GM12873 (cell line): ENCODE measurements at regions not wholly inside any gene's neighbourhood (a gene's known extent, or its start where the extent isn't known, plus 50 kb on each side); places are given as distances from the start of the nearest gene placed in this dataset.

Experiments
- TF ChIP-seq, protein P1 (sequence below): IDR thresholded peaks from 2 replicates; pipeline ENCODE4 v1.5.1; 2012; ENCODE audit warnings: low read depth, mild to moderate bottlenecking, moderate library complexity, low read length, control low read depth; ENCODE audit not compliant: insufficient read depth; ENCODE audit errors: missing control alignments

DNA sequence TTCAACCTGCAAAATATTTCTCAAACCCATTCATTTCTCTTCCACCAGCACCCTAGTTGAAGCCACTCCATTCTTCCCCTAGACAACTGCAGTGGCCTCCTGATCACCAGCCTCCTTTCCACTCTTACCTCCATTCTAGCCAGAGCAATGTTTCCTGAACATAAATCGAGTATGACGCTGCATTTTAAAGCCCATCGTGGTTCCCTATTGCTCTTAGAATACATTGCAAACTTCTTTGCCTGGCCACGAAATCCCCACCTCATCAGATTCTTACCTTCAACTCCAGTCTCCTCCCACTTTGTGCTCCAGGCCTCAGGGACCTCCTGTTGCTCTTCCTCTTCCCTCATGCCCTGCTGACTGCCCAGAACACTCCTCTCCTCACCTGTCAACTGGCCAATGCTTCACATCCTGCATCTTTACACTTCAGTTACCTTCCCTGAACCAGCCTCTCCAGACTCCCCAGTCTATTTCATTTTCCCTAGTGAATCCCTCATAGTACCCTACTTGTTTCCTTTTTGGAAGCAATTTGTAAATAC, 176.5 kb upstream of the CTAGE1 start:
- TF ChIP-seq, protein P1, sequence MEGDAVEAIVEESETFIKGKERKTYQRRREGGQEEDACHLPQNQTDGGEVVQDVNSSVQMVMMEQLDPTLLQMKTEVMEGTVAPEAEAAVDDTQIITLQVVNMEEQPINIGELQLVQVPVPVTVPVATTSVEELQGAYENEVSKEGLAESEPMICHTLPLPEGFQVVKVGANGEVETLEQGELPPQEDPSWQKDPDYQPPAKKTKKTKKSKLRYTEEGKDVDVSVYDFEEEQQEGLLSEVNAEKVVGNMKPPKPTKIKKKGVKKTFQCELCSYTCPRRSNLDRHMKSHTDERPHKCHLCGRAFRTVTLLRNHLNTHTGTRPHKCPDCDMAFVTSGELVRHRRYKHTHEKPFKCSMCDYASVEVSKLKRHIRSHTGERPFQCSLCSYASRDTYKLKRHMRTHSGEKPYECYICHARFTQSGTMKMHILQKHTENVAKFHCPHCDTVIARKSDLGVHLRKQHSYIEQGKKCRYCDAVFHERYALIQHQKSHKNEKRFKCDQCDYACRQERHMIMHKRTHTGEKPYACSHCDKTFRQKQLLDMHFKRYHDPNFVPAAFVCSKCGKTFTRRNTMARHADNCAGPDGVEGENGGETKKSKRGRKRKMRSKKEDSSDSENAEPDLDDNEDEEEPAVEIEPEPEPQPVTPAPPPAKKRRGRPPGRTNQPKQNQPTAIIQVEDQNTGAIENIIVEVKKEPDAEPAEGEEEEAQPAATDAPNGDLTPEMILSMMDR: no peak

DNA sequence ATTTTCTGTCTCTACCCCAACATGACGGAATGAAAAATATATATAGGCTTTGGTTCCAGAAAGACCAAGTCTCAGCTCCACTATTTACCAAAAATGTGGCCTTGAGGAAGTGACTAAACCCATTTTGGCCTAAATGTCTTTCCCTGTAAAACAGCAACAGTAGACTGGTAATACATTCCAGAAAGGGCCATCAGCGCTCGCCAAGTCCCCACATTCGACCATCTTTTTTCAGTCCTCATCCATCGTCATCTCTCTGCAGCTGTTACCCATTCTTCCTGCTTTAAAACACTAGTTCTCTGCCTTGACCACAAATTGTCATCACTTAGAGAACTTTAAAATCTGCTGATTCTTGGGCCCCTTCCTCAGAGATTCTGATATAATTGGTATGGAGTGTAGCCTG, 183.8 kb upstream of the CTAGE1 start:
- TF ChIP-seq, protein P1: no peak

DNA sequence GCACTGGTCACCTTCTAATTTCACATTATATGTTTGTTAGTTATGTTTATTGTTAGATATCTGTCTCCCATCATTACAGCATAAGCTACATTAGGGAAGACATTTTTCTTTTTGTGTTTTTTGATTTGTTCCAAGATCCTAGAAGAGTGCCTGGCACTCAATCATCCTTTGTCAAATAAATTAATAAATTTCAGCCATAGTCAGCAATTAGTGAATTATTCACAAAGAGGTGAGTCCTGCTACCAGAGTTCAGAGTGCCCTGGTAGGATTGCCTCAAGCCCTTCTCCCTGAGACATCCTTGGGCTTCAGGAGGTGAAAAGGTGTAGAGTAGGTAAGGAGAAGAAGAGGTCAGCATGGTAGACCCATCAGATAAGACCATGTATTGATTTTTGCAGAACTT, 186.2 kb upstream of the CTAGE1 start:
- TF ChIP-seq, protein P1: no peak

- TF ChIP-seq, protein P1: no peak
Measured at GRCh38 chr18:22604390-22604985, 186.8 kb upstream of the CTAGE1 start.

DNA sequence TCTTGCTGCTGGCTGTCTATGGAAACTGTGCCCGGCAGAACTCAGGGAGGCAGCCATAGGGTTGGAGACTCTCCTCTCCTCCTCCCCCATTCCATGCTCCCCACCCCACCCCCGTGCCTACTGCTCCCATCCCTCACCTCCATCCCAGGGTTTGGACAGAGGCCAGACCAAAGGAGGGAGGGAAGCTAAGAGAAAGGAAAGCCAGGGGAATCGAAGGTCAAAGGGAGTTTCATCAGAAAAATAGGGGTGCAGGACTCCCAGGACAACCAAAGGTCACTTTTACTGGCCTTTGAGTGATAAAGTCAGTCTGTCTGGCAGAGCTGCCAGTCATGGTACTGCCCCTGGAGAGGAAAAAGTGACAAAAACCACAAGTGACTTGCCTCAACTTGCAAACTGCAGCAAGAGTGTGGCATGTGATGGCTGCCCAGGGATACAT, 187.3 kb upstream of the CTAGE1 start:
- TF ChIP-seq, protein P1: no peak

- TF ChIP-seq, protein P1: no peak
Measured at GRCh38 chr18:22605736-22606135, 188.0 kb upstream of the CTAGE1 start.

GRCh38 chr18:22606563-22607283, 189.0 kb upstream of the CTAGE1 start:
- TF ChIP-seq, protein P1: no peak
